OCI-LY3 (cell line): ENCODE measurements at regions not wholly inside any gene's neighbourhood (a gene's known extent, or its start where the extent isn't known, plus 50 kb on each side); places are given as distances from the start of the nearest gene placed in this dataset.

Experiments used
- EZH2phosphoT487 ChIP-seq: fragments of 200-600 bp; shearing (Covaris generic); IDR thresholded peaks from 2 replicates; pipeline ENCODE4 v1.6.1; 2018; ENCODE audit warnings: antibody characterized with exemption, mixed run types, low read depth
- TF ChIP-seq, protein P1 (sequence below): fragments of 200-600, 300-600 bp; sonication (generic); IDR thresholded peaks from 2 replicates; pipeline ENCODE4 v1.5.1; 2014; ENCODE audit warnings: antibody characterized with exemption, low read length, low read depth

GRCh38 chr17:31688701-31689100 lies 170.3 kb downstream of the COPRS start:
- TF ChIP-seq, protein P1, sequence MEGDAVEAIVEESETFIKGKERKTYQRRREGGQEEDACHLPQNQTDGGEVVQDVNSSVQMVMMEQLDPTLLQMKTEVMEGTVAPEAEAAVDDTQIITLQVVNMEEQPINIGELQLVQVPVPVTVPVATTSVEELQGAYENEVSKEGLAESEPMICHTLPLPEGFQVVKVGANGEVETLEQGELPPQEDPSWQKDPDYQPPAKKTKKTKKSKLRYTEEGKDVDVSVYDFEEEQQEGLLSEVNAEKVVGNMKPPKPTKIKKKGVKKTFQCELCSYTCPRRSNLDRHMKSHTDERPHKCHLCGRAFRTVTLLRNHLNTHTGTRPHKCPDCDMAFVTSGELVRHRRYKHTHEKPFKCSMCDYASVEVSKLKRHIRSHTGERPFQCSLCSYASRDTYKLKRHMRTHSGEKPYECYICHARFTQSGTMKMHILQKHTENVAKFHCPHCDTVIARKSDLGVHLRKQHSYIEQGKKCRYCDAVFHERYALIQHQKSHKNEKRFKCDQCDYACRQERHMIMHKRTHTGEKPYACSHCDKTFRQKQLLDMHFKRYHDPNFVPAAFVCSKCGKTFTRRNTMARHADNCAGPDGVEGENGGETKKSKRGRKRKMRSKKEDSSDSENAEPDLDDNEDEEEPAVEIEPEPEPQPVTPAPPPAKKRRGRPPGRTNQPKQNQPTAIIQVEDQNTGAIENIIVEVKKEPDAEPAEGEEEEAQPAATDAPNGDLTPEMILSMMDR: no peak
- no peak for TF ChIP-seq EZH2phosphoT487
